ENCODE measurements at regions not wholly inside any gene's neighbourhood (a gene's known extent, or its start where the extent isn't known, plus 50 kb on each side); places are given as distances from the start of the nearest gene placed in this dataset.

DNA sequence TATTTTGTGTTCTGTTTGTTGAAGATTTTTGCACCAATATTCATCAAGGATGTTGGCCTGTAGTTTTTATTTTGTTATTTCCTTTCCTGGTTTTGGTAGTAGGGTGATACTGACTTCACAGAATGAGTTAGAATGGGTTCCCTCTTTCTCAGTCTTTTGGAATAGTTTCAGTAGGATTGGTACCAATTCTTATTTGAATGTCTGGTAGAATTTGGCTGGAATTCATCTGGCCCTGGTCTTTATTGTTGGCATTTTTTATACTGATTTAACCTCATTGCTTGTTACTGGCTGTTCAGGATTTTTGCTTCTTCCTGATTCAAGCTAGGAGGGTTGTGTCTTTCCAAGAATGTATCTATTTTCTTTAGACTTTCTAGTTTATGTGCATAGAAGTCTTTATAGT is 263.7 kb downstream of the SOX11 start:
- no peak for DNase-seq (ENCODE audit: low read depth)

- no peak for DNase-seq (ENCODE audit: low read depth)
These were observed 267.9 kb downstream of the SOX11 start for GRCh38 chr2:5959836-5960820.

DNA sequence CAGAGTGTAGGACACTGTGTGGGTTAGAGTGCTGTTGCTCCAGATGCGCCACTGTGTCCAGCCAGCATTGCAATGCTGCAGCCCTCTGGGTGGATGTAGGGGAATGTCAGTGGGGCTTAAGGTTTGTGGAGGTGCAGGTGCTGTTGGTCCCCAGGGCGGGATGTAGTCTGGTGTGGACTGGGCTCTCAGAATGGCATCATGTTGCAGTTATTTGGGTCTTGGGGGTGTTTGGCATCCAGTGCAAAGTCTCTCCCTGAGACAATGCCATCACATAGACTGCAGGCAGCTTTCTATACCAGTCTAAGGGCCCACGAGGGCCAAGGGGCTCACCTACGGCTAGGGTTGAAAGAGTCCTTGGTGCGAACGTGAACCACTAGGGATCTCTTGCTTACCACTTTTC is 275.3 kb downstream of the SOX11 start:
- no peak for DNase-seq (ENCODE audit: low read depth)

GRCh38 chr2:5969303-5969702 is 277.1 kb downstream of the SOX11 start:
- DNase-seq (ENCODE audit: low read depth) = no peak

GRCh38 chr2:5970347-5970746 is 278.2 kb downstream of the SOX11 start:
- DNase-seq (ENCODE audit: low read depth) = no peak

DNA sequence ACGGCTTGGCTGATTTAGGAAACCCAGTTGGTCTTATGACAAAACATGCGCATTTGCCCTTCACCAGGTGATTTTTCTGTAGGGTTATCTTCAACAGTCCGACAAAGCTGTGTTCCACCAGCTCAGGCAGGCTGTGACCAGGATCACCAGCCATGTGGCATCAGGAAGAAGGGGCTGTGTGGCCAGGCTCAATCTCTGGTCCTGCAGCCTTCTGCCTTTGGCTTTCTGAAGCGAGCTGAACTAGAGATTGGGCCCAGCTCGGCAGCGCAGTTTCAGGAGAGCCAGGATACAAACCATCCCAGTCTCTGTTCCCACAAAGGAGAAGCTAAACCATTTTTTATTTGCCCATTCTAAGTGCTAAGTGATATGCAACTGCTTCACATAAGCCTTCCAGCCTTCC is 282.3 kb downstream of the SOX11 start:
- no peak for DNase-seq (ENCODE audit: low read depth)

GRCh38 chr2:5975401-5975800 is 283.2 kb downstream of the SOX11 start:
- DNase-seq (ENCODE audit: low read depth) = no peak

DNA sequence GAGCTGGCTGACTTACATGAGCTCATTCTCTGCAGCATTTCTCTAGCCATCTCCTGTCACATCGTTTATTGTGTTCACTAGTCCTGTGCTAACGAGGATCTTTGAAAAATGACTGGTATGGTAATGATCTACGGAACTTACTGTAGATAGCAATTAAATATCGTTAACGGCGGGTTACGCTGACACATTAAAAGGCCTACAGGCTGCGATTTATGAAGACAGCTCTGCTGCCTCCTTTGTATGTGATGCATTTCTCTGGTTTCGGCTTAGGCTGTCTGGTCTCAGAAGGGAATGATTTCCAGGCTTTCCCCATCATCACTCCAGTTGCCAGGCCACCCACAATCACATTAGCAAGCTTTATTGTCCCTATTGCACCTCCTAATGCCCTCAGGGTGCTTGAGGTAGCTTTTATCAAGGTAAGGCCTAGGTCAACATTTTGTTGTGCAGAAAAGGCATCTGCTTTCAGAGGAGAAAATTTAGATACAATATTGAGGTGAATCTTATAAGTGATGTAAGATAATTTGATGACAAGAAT is 284.4 kb downstream of the SOX11 start:
- DNase-seq (ENCODE audit: low read depth) = no peak

DNA sequence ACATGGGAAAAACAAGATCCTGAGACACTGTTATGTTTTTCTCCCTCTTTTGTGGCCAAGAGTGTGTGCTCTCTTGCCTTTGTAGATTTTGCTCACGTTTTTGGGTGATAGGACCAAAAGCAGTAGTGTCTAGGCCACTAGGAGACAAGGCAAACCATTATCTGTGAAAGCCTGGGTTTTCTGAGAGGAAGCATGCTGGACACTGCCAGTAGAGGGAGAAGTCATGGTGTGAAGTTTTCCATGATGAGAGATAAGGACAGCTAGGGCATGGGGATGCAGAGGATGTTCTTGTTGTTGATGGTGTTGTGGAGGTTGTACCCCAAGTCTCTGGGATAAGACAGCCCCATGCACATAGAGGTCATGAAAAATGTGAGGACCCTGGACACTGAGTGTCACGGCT is 285.3 kb downstream of the SOX11 start:
- no peak for DNase-seq (ENCODE audit: low read depth)

- no peak for DNase-seq (ENCODE audit: low read depth)
These were observed 286.1 kb downstream of the SOX11 start for GRCh38 chr2:5978131-5978751.

- no peak for DNase-seq (ENCODE audit: low read depth)
These were observed 288.4 kb downstream of the SOX11 start for GRCh38 chr2:5980450-5981190.

- no peak for DNase-seq (ENCODE audit: low read depth)
These were observed 290.2 kb downstream of the SOX11 start for GRCh38 chr2:5982193-5982902.

- no peak for DNase-seq (ENCODE audit: low read depth)
These were observed 290.7 kb downstream of the SOX11 start for GRCh38 chr2:5982903-5983265.

GRCh38 chr2:5983511-5984272 is 291.5 kb downstream of the SOX11 start:
- DNase-seq (ENCODE audit: low read depth) = no peak

GRCh38 chr2:5984273-5984655 is 292.1 kb downstream of the SOX11 start:
- DNase-seq (ENCODE audit: low read depth) = no peak

GRCh38 chr2:5984946-5985345 is 292.8 kb downstream of the SOX11 start:
- DNase-seq (ENCODE audit: low read depth) = no peak

DNA sequence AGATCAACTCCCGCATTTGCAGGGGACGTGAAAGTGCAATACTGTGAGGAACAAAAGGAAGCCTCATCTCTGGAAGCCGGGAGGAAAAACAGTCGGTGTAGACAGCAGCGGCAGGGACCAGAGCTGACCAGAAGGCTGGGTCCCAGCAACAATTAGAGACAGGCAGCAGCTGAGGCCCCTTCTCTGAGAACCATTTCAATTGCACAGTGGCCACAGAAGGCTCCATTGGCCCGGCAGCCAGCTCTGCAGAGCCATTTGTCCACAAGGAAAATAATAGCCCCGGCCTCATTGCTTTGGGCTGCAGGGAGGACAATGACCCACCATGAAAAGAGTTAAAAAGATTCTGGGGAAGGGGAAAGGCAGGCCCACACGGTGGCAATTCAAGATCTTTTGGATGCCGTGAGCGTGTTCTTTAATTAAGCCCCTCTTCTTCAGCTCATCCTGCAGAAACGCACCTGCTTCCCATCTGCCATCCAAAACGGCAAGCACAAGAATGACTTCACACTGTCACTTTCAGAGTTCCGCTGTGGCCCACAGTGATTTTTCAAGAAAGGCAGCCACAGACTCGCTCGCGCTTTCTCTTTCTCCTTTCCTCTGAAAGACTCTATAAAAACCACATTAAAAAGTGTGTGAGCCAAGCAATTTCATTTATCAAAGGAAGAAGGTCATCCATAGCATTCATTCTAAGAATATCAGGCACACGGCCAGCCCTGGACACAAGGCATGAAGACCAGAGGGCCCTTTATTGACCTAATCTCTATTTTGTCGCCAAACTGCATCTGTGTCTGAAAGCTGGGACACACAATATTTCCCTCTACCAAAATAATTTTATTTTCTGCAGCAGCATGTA is 293.6 kb downstream of the SOX11 start:
- DNase-seq (ENCODE audit: low read depth) = no peak

GRCh38 chr2:5986801-5987787 is 294.9 kb downstream of the SOX11 start:
- no peak for DNase-seq (ENCODE audit: low read depth)

- no peak for DNase-seq (ENCODE audit: low read depth)
These were observed 295.9 kb downstream of the SOX11 start for GRCh38 chr2:5988120-5988519.

All from activated T-helper 1 cell treated with Interleukin-2 at 50 U/mL for 16 hours (primary cell).